Chondrocyte (in vitro differentiated cells): ENCODE measurements at regions not wholly inside any gene's neighbourhood (a gene's known extent, or its start where the extent isn't known, plus 50 kb on each side); places are given as distances from the start of the nearest gene placed in this dataset.
A peak's percentile ranks its signal among the peaks of the same experiment; 100 is the strongest.

Experiments
- DNase-seq: peaks from one replicate; pipeline ENCODE4 v3.0.0; 2021; ENCODE audit warnings: mixed read lengths, low spot score
- H3K27ac Mint-ChIP-seq: one replicate; pipeline ENCODE4 v1.8.0; 2021; ENCODE audit warnings: mild to moderate bottlenecking, moderate library complexity, mixed read lengths; ENCODE audit not compliant: unreplicated experiment
- H3K27me3 Mint-ChIP-seq: 2 replicates; pipeline ENCODE4 v1.8.0; 2021; ENCODE audit warnings: low read depth, mixed read lengths
- H3K36me3 Mint-ChIP-seq: 2 replicates; pipeline ENCODE4 v1.8.0; 2021; ENCODE audit warnings: low read depth, mixed read lengths
- H3K4me1 Mint-ChIP-seq: 2 replicates; pipeline ENCODE4 v1.8.0; 2021; ENCODE audit warnings: low read depth, mild to moderate bottlenecking, mixed read lengths
- H3K4me3 Mint-ChIP-seq: one replicate; pipeline ENCODE4 v1.8.0; 2021; ENCODE audit warnings: mild to moderate bottlenecking, moderate library complexity, mixed read lengths; ENCODE audit not compliant: unreplicated experiment
- H3K9me3 Mint-ChIP-seq: 2 replicates; pipeline ENCODE4 v1.8.0; 2021; ENCODE audit warnings: low read depth, mixed read lengths
- CTCF ChIP-seq: fragments of 200-600 bp; sonication (generic); IDR thresholded peaks from 2 replicates; pipeline ENCODE4 v1.5.0; 2021; ENCODE audit warnings: antibody characterized with exemption, mild to moderate bottlenecking, moderate library complexity

- no peak for TF ChIP-seq CTCF
- DNase-seq, result no peak
- no peak overlapping the region for H3K4me3 Mint-ChIP-seq
- H3K27ac Mint-ChIP-seq, result no peak overlapping the region
- H3K36me3 Mint-ChIP-seq, result no peaks in the 10 kb centered on the region
- no peaks in the 10 kb centered on the region for H3K4me1 Mint-ChIP-seq
- H3K27me3 Mint-ChIP-seq, result no peaks in the 10 kb centered on the region
- H3K9me3 Mint-ChIP-seq, result no peaks in the 10 kb centered on the region
Measured at GRCh38 chr7:42702647-42703046, 209.2 kb downstream of the C7orf25 start.

- Mint-ChIP-seq H3K27ac (no peak overlapping the region), H3K9me3 (no peaks in the 10 kb centered on the region), H3K27me3 (peaks cover 6% of the 10 kb centered on the region), H3K4me1 (no peaks in the 10 kb centered on the region), H3K4me3 (no peak overlapping the region), H3K36me3 (no peaks in the 10 kb centered on the region)
- DNase-seq, result no peak
- TF ChIP-seq CTCF, result peak; percentile 30
Measured at GRCh38 chr7:42700406-42701327, 211.2 kb downstream of the C7orf25 start.

- H3K27ac Mint-ChIP-seq, result no peak overlapping the region
- no peak overlapping the region for H3K4me3 Mint-ChIP-seq
- no peak for TF ChIP-seq CTCF
- no peaks in the 10 kb centered on the region for H3K36me3 Mint-ChIP-seq
- H3K27me3 Mint-ChIP-seq, result peaks cover 6% of the 10 kb centered on the region
- no peaks in the 10 kb centered on the region for H3K4me1 Mint-ChIP-seq
- DNase-seq, result no peak
- H3K9me3 Mint-ChIP-seq, result no peaks in the 10 kb centered on the region
Measured at GRCh38 chr7:42699380-42700178, 212.3 kb downstream of the C7orf25 start.

GRCh38 chr7:42698600-42699374 lies 213.1 kb downstream of the C7orf25 start:
- no peak overlapping the region for H3K27ac Mint-ChIP-seq
- no peak overlapping the region for H3K4me3 Mint-ChIP-seq
- H3K27me3 Mint-ChIP-seq, result peaks cover 6% of the 10 kb centered on the region
- no peaks in the 10 kb centered on the region for H3K9me3 Mint-ChIP-seq
- DNase-seq, result no peak
- no peaks in the 10 kb centered on the region for H3K36me3 Mint-ChIP-seq
- TF ChIP-seq CTCF, result no peak
- H3K4me1 Mint-ChIP-seq, result no peaks in the 10 kb centered on the region
